ENCODE measurements at regions not wholly inside any gene's neighbourhood (a gene's known extent, or its start where the extent isn't known, plus 50 kb on each side); places are given as distances from the start of the nearest gene placed in this dataset.

GRCh38 chr20:61112515-61112914 is 139.5 kb upstream of the CDH4 start:
- no peak overlapping the region for H3K27ac ChIP-seq
- TF ChIP-seq ZFX (IDR thresholded peaks at IDR 0.05) = no peak
- no peak for TF ChIP-seq CTCF (conservative IDR thresholded peaks at IDR 0.05)

- TF ChIP-seq CTCF (conservative IDR thresholded peaks at IDR 0.05) (no peak), ZFX (IDR thresholded peaks at IDR 0.05) (no peak)
- no peak overlapping the region for H3K27ac ChIP-seq
Observed at GRCh38 chr20:61113731-61114130, 138.3 kb upstream of the CDH4 start.

- no peak overlapping the region for H3K27ac ChIP-seq
- TF ChIP-seq ZFX (IDR thresholded peaks at IDR 0.05) (no peak), CTCF (conservative IDR thresholded peaks at IDR 0.05) (no peak)
Observed at GRCh38 chr20:61114493-61115175, 137.4 kb upstream of the CDH4 start.

- TF ChIP-seq CTCF (conservative IDR thresholded peaks at IDR 0.05) = no peak
- TF ChIP-seq ZFX (IDR thresholded peaks at IDR 0.05) = no peak
- no peak overlapping the region for H3K27ac ChIP-seq
Observed at GRCh38 chr20:61115364-61116065, 136.5 kb upstream of the CDH4 start.

- no peak overlapping the region for H3K27ac ChIP-seq
- no peak for TF ChIP-seq CTCF (conservative IDR thresholded peaks at IDR 0.05)
- no peak for TF ChIP-seq ZFX (IDR thresholded peaks at IDR 0.05)
Observed at GRCh38 chr20:61117725-61118124, 134.3 kb upstream of the CDH4 start.

- TF ChIP-seq ZFX (IDR thresholded peaks at IDR 0.05) (no peak), CTCF (conservative IDR thresholded peaks at IDR 0.05) (no peak)
- no peak overlapping the region for H3K27ac ChIP-seq
Observed at GRCh38 chr20:61118429-61119224, 133.4 kb upstream of the CDH4 start.

- H3K27ac ChIP-seq = no peak overlapping the region
- TF ChIP-seq ZFX (IDR thresholded peaks at IDR 0.05) = no peak
- no peak for TF ChIP-seq CTCF (conservative IDR thresholded peaks at IDR 0.05)
Observed at GRCh38 chr20:61119273-61119672, 132.8 kb upstream of the CDH4 start.
